Ishikawa (cell line): ENCODE measurements at regions not wholly inside any gene's neighbourhood (a gene's known extent, or its start where the extent isn't known, plus 50 kb on each side); places are given as distances from the start of the nearest gene placed in this dataset.

Source experiments
- MAX ChIP-seq: IDR thresholded peaks from 2 replicates; pipeline ENCODE4 v1.6.1; 2012
- USF1 ChIP-seq: IDR thresholded peaks from 2 replicates; pipeline ENCODE4 v1.6.1; 2012
- YY1 ChIP-seq: IDR thresholded peaks from 2 replicates; pipeline ENCODE4 v1.6.1; 2012; ENCODE audit warnings: low read depth

- TF ChIP-seq MAX (no peak), YY1 (no peak), USF1 (no peak)
Measured at GRCh38 chr2:129721236-129721635, 258.2 kb upstream of the RAB6C start.
